ENCODE measurements at regions not wholly inside any gene's neighbourhood (a gene's known extent, or its start where the extent isn't known, plus 50 kb on each side); places are given as distances from the start of the nearest gene placed in this dataset.
"Not testable (repeated sequence)": the region's sequence is repeated elsewhere in the genome, so short reads cannot be mapped to it uniquely, and the experiment has no call there.

- TF ChIP-seq REST (IDR thresholded peaks at IDR 0.05; ENCODE audit: insufficient read depth in 1 of 2, low read depth in 2 of 2, low read length in 1 of 2); CTCF (IDR thresholded peaks at IDR 0.05): not testable (repeated sequence)
Measured at GRCh38 chr2:37750286-37750685, 78.8 kb upstream of the CDC42EP3 start.
